ENCODE measurements at regions not wholly inside any gene's neighbourhood (a gene's known extent, or its start where the extent isn't known, plus 50 kb on each side); places are given as distances from the start of the nearest gene placed in this dataset.
A peak's percentile ranks its signal among the peaks of the same experiment; 100 is the strongest.

- Mint-ChIP-seq H3K36me3 (ENCODE audit: insufficient read depth, unreplicated experiment) (no peaks in the 10 kb centered on the region), H3K27me3 (ENCODE audit: insufficient read depth, unreplicated experiment) (peaks cover 16% of the 10 kb centered on the region), H3K9me3 (ENCODE audit: unreplicated experiment) (no peaks in the 10 kb centered on the region), H3K27ac (ENCODE audit: low read depth, unreplicated experiment) (no peak overlapping the region), H3K4me1 (ENCODE audit: insufficient read depth, unreplicated experiment) (peaks cover 6% of the 10 kb centered on the region), H3K4me3 (ENCODE audit: unreplicated experiment) (no peak overlapping the region)
- ChIA-PET POLR2A (no interaction called here), CTCF (no interaction called here)
- no peak for DNase-seq (ENCODE audit: unreplicated experiment)
- BruUV-seq (replicated peaks), result no TSS peak
- intact Hi-C loops (cut with micrococcal nuclease), result no loop called here
- TF ChIP-seq CTCF (IDR thresholded peaks at IDR 0.05; ENCODE audit: unreplicated experiment), result no peak
These were observed 290.0 kb upstream of the SHH start for GRCh38 chr7:156102267-156102666.

GRCh38 chr7:156101355-156101754 lies 289.1 kb upstream of the SHH start:
- H3K4me1 Mint-ChIP-seq (ENCODE audit: insufficient read depth, unreplicated experiment), result peaks cover 14% of the 10 kb centered on the region
- H3K36me3 Mint-ChIP-seq (ENCODE audit: insufficient read depth, unreplicated experiment), result no peaks in the 10 kb centered on the region
- no peak for DNase-seq (ENCODE audit: unreplicated experiment)
- H3K27ac Mint-ChIP-seq (ENCODE audit: low read depth, unreplicated experiment), result no peak overlapping the region
- no peak for TF ChIP-seq CTCF (IDR thresholded peaks at IDR 0.05; ENCODE audit: unreplicated experiment)
- BruUV-seq (replicated peaks), result no TSS peak
- POLR2A ChIA-PET, result no interaction called here
- peaks cover 16% of the 10 kb centered on the region for H3K27me3 Mint-ChIP-seq (ENCODE audit: insufficient read depth, unreplicated experiment)
- no peak overlapping the region for H3K4me3 Mint-ChIP-seq (ENCODE audit: unreplicated experiment)
- intact Hi-C loops (cut with micrococcal nuclease), result no loop called here
- CTCF ChIA-PET, result interaction anchor here (0.6 kb wide), 1 partner anchor 21 kb away, joined by 3 read pairs; no protein-coding TSS in a partner anchor
- no peaks in the 10 kb centered on the region for H3K9me3 Mint-ChIP-seq (ENCODE audit: unreplicated experiment)

DNA sequence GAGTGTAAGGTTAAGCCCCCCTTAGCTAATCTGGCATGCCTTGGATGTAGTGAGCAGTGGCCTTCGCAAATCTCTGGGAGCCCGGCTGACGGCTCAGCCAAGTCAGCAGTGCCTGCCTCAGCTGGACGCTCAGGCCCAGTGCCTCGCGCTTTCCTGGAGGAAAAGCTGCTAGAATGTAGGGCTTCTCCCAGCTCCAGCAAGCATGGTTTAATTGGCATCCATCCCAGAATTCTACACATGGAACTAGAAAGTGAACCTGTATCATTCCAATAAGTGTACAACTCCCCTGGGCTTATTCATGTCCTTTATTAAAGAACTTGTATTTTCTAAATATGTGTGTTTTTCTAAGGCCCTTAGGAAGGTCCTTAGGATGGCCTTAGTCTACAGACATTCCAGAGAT lies 287.8 kb upstream of the SHH start:
- BruUV-seq (replicated peaks), result no TSS peak
- H3K9me3 Mint-ChIP-seq (ENCODE audit: unreplicated experiment), result no peaks in the 10 kb centered on the region
- peak; percentile 15 for DNase-seq (ENCODE audit: unreplicated experiment)
- intact Hi-C loops (cut with micrococcal nuclease), result no loop called here
- POLR2A ChIA-PET, result no interaction called here
- H3K4me1 Mint-ChIP-seq (ENCODE audit: insufficient read depth, unreplicated experiment), result peaks cover 14% of the 10 kb centered on the region
- peaks cover 14% of the 10 kb centered on the region for H3K27me3 Mint-ChIP-seq (ENCODE audit: insufficient read depth, unreplicated experiment)
- no peak for TF ChIP-seq CTCF (IDR thresholded peaks at IDR 0.05; ENCODE audit: unreplicated experiment)
- no peak overlapping the region for H3K27ac Mint-ChIP-seq (ENCODE audit: low read depth, unreplicated experiment)
- CTCF ChIA-PET, result no interaction called here
- H3K4me3 Mint-ChIP-seq (ENCODE audit: unreplicated experiment), result no peak overlapping the region
- H3K36me3 Mint-ChIP-seq (ENCODE audit: insufficient read depth, unreplicated experiment), result no peaks in the 10 kb centered on the region

DNA sequence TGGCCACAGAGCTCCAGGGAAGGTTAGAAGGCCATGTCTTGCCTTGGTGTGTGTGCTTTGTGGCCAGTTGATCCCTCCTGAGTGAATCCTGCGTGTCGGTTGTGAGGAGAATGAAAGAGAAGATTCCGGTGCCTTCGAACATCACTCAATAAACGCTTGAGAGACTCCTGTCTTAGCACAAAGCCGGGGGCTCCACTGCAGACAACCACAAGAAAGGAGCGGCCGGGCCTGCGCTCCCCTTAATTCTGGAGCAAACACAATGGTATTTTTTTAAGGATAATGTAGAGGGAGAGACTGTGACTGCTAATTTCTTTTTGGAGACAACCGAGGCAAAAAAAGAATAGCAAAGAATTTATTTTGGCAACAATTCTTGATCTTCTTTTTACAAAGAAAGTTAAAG lies 286.8 kb upstream of the SHH start:
- ChIA-PET CTCF (no interaction called here), POLR2A (no interaction called here)
- no peak for TF ChIP-seq CTCF (IDR thresholded peaks at IDR 0.05; ENCODE audit: unreplicated experiment)
- Mint-ChIP-seq H3K9me3 (ENCODE audit: unreplicated experiment) (no peaks in the 10 kb centered on the region), H3K27me3 (ENCODE audit: insufficient read depth, unreplicated experiment) (peaks cover 4% of the 10 kb centered on the region), H3K4me3 (ENCODE audit: unreplicated experiment) (no peak overlapping the region), H3K4me1 (ENCODE audit: insufficient read depth, unreplicated experiment) (peaks cover 14% of the 10 kb centered on the region), H3K27ac (ENCODE audit: low read depth, unreplicated experiment) (no peak overlapping the region), H3K36me3 (ENCODE audit: insufficient read depth, unreplicated experiment) (no peaks in the 10 kb centered on the region)
- DNase-seq (ENCODE audit: unreplicated experiment), result no peak
- intact Hi-C loops (cut with micrococcal nuclease), result no loop called here
- no TSS peak for BruUV-seq (replicated peaks)

Data from MCF 10A (cell line).